ENCODE measurements at regions not wholly inside any gene's neighbourhood (a gene's known extent, or its start where the extent isn't known, plus 50 kb on each side); places are given as distances from the start of the nearest gene placed in this dataset.

- TF ChIP-seq CTCF (IDR thresholded peaks at IDR 0.05) (no peak), POLR2A (IDR thresholded peaks at IDR 0.05) (no peak), EP300 (IDR thresholded peaks at IDR 0.05) (no peak)
These were observed 74.5 kb upstream of the UBE2E2 start for GRCh38 chr3:23128655-23129054.

Data from gastroesophageal sphincter (tissue), 3 donors.